Uterus (tissue), 2 donors: ENCODE measurements at regions not wholly inside any gene's neighbourhood (a gene's known extent, or its start where the extent isn't known, plus 50 kb on each side); places are given as distances from the start of the nearest gene placed in this dataset.

Experiments
- POLR2A ChIP-seq, 2 donors: fragments of 450-650 bp; IDR thresholded peaks; one replicate each; pipeline ENCODE4 v1.6.1; 2016; ENCODE audit warnings: antibody characterized with exemption in 2 of 2, mild to moderate bottlenecking in 1 of 2, moderate library complexity in 1 of 2
- TF ChIP-seq, protein P1 (sequence below), 4 experiments: fragments of 200-600 bp in 2 of 4; fragments of 450-650 bp in 2 of 4; sonication (generic) in 2 of 4; IDR thresholded peaks; one replicate each; pipeline ENCODE4 v1.5.1; 2016 to 2019; ENCODE audit warnings: antibody characterized with exemption in 4 of 4, mild to moderate bottlenecking in 2 of 4, moderate library complexity in 1 of 4

DNA sequence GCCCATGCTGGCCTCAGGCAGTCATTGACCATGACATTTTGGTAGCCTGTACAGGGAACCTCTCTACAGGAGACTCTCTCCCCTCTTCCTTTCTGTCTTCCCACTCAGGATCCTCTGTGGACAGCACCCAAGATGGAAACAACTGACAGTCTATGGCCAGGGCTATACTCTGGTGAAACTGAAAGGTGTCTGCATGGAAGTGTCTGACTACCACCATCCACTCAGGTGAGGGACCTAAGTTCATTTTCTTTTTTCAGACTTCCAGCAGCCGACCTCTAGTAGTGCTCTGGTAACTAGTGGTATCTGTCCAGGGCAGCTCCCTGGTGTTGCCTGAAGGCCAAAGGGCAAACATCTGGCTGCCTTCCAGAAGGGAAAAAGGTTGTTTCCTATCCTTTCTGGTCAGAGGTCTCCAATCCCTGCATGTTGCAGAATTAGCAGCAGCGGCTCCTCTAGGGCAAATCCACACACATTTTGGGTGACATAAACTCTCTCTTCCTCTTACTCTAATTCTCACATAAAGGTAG lies 804.5 kb downstream of the C4orf33 start:
- TF ChIP-seq, protein P1, sequence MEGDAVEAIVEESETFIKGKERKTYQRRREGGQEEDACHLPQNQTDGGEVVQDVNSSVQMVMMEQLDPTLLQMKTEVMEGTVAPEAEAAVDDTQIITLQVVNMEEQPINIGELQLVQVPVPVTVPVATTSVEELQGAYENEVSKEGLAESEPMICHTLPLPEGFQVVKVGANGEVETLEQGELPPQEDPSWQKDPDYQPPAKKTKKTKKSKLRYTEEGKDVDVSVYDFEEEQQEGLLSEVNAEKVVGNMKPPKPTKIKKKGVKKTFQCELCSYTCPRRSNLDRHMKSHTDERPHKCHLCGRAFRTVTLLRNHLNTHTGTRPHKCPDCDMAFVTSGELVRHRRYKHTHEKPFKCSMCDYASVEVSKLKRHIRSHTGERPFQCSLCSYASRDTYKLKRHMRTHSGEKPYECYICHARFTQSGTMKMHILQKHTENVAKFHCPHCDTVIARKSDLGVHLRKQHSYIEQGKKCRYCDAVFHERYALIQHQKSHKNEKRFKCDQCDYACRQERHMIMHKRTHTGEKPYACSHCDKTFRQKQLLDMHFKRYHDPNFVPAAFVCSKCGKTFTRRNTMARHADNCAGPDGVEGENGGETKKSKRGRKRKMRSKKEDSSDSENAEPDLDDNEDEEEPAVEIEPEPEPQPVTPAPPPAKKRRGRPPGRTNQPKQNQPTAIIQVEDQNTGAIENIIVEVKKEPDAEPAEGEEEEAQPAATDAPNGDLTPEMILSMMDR (IDR thresholded peaks at IDR 0.05), result no peak
- no peak for TF ChIP-seq POLR2A (IDR thresholded peaks at IDR 0.05)
